OCI-LY1 (cell line): ENCODE measurements at regions not wholly inside any gene's neighbourhood (a gene's known extent, or its start where the extent isn't known, plus 50 kb on each side); places are given as distances from the start of the nearest gene placed in this dataset.

Experiments used
- H2AFZ ChIP-seq: fragments of 200-600 bp; sonication (generic), shearing (Covaris generic); 2 replicates; pipeline ENCODE4 v1.6.0; 2014; ENCODE audit warnings: antibody characterized with exemption, mild to moderate bottlenecking, low read length
- H3F3A ChIP-seq: fragments of 200-600 bp; sonication (generic), shearing (Covaris generic); 2 replicates; pipeline ENCODE4 v1.6.0; 2014; ENCODE audit warnings: mild to moderate bottlenecking, antibody characterized with exemption, low read length, moderate library complexity; ENCODE audit not compliant: insufficient read depth
- H3K27ac ChIP-seq: fragments of 200-600 bp; sonication (generic); 2 replicates; pipeline ENCODE4 v1.5.1; 2014; ENCODE audit warnings: low read length, mixed run types, mild to moderate bottlenecking, low read depth; ENCODE audit not compliant: poor library complexity, severe bottlenecking
- H3K27me3 ChIP-seq: fragments of 200-600 bp; sonication (generic); 2 replicates; pipeline ENCODE4 v1.6.0; 2014; ENCODE audit warnings: antibody characterized with exemption, mild to moderate bottlenecking, low read length, moderate library complexity; ENCODE audit not compliant: insufficient read depth
- H3K36me3 ChIP-seq: fragments of 200-600 bp; sonication (generic); 2 replicates; pipeline ENCODE4 v1.6.1; 2014; ENCODE audit warnings: mild to moderate bottlenecking, antibody characterized with exemption, low read length, moderate library complexity, mixed read lengths; ENCODE audit not compliant: insufficient read depth
- H3K4me1 ChIP-seq: fragments of 200-600 bp; sonication (generic); 2 replicates; pipeline ENCODE4 v1.5.1; 2014; ENCODE audit warnings: mild to moderate bottlenecking, low read length, moderate library complexity; ENCODE audit not compliant: insufficient read depth, severe bottlenecking
- H3K4me2 ChIP-seq: fragments of 200-600 bp; sonication (generic), shearing (Covaris generic); 2 replicates; pipeline ENCODE4 v1.6.1; 2014; ENCODE audit warnings: low read length
- H3K4me3 ChIP-seq: fragments of 200-600 bp; sonication (generic); 2 replicates; pipeline ENCODE4 v1.5.1; 2014; ENCODE audit warnings: low read length, low read depth, mild to moderate bottlenecking, mixed read lengths; ENCODE audit not compliant: poor library complexity, severe bottlenecking
- H3K79me2 ChIP-seq: fragments of 200-600 bp; shearing (Covaris generic); 2 replicates; pipeline ENCODE4 v1.6.1; 2016; ENCODE audit warnings: mixed run types, low read length, mixed read lengths; ENCODE audit not compliant: insufficient read depth
- H3K9ac ChIP-seq: fragments of 200-600 bp; sonication (generic), shearing (Covaris generic); 2 replicates; pipeline ENCODE4 v1.6.1; 2014; ENCODE audit warnings: mild to moderate bottlenecking, low read length, mixed read lengths
- H3K9me2 ChIP-seq: fragments of 200-600 bp; sonication (generic), shearing (Covaris generic); 2 replicates; pipeline ENCODE4 v1.6.1; 2014; ENCODE audit warnings: low read depth, mild to moderate bottlenecking, low read length, mixed read lengths
- H3K9me3 ChIP-seq: fragments of 200-600 bp; shearing (Covaris generic); 2 replicates; pipeline ENCODE4 v1.6.1; 2014; ENCODE audit warnings: low read length, mixed read lengths
- H4K20me1 ChIP-seq: fragments of 200-600 bp; sonication (generic), shearing (Covaris generic); 2 replicates; pipeline ENCODE4 v1.6.0; 2016; ENCODE audit warnings: mild to moderate bottlenecking, low read length; ENCODE audit not compliant: insufficient read depth
- CTCF ChIP-seq: fragments of 200-600 bp; sonication (generic), shearing (Covaris generic); IDR thresholded peaks from 2 replicates; pipeline ENCODE4 v1.5.1; 2017; ENCODE audit warnings: mild to moderate bottlenecking, antibody characterized with exemption, low read length, moderate library complexity, mixed read lengths
- EZH2 ChIP-seq: fragments of 200-600 bp; sonication (generic), shearing (Covaris generic); IDR thresholded peaks from 2 replicates; pipeline ENCODE4 v1.8.0; 2017; ENCODE audit warnings: borderline replicate concordance, mixed run types, mild to moderate bottlenecking, antibody characterized with exemption, low read length, moderate library complexity, mixed read lengths

- no peaks in the 10 kb centered on the region for H3K27me3 ChIP-seq
Measured at GRCh38 chr2:18820966-18821365, 231.6 kb upstream of the NT5C1B start.

GRCh38 chr2:18819566-18819965 lies 230.2 kb upstream of the NT5C1B start:
- H3K9me2 ChIP-seq = no peaks in the 10 kb centered on the region
- H3K4me2 ChIP-seq = no peak overlapping the region
- H3K27ac ChIP-seq = no peak overlapping the region
- no peaks in the 10 kb centered on the region for H3K4me1 ChIP-seq
- H3K36me3 ChIP-seq = no peaks in the 10 kb centered on the region
- H3K4me3 ChIP-seq = no peak overlapping the region
- H3K79me2 ChIP-seq = no peaks in the 10 kb centered on the region
- H4K20me1 ChIP-seq = no peaks in the 10 kb centered on the region
- H3K27me3 ChIP-seq = no peaks in the 10 kb centered on the region
- TF ChIP-seq CTCF = no peak
- TF ChIP-seq EZH2 = no peak
- H3K9me3 ChIP-seq = no peaks in the 10 kb centered on the region
- H3K9ac ChIP-seq = no peak overlapping the region
- H3F3A ChIP-seq = no peaks in the 10 kb centered on the region
- no peak overlapping the region for H2AFZ ChIP-seq

More at GRCh38 chr2:18820966-18821365, 231.6 kb upstream of the NT5C1B start:
- H3F3A ChIP-seq = no peaks in the 10 kb centered on the region
- no peak overlapping the region for H2AFZ ChIP-seq
- no peaks in the 10 kb centered on the region for H3K9me2 ChIP-seq
- H3K4me3 ChIP-seq = no peak overlapping the region
- H3K9me3 ChIP-seq = no peaks in the 10 kb centered on the region
- H3K4me2 ChIP-seq = no peak overlapping the region
- H3K79me2 ChIP-seq = no peaks in the 10 kb centered on the region
- H3K9ac ChIP-seq = no peak overlapping the region
- H3K4me1 ChIP-seq = no peaks in the 10 kb centered on the region
- TF ChIP-seq CTCF = no peak
- no peak for TF ChIP-seq EZH2
- no peaks in the 10 kb centered on the region for H3K36me3 ChIP-seq
- no peak overlapping the region for H3K27ac ChIP-seq
- no peaks in the 10 kb centered on the region for H4K20me1 ChIP-seq

- no peaks in the 10 kb centered on the region for H3K9me2 ChIP-seq
- H3F3A ChIP-seq = no peaks in the 10 kb centered on the region
- H3K9ac ChIP-seq = no peak overlapping the region
- no peaks in the 10 kb centered on the region for H4K20me1 ChIP-seq
- no peaks in the 10 kb centered on the region for H3K36me3 ChIP-seq
- no peaks in the 10 kb centered on the region for H3K9me3 ChIP-seq
- H3K27me3 ChIP-seq = no peaks in the 10 kb centered on the region
- H3K79me2 ChIP-seq = no peaks in the 10 kb centered on the region
- no peak overlapping the region for H3K4me2 ChIP-seq
- no peak overlapping the region for H2AFZ ChIP-seq
- H3K27ac ChIP-seq = no peak overlapping the region
- TF ChIP-seq EZH2 = no peak
- TF ChIP-seq CTCF = no peak
- no peak overlapping the region for H3K4me3 ChIP-seq
- no peaks in the 10 kb centered on the region for H3K4me1 ChIP-seq
Measured at GRCh38 chr2:18814387-18814786, 225.0 kb upstream of the NT5C1B start.
